Smooth muscle cell (in vitro differentiated cells): ENCODE measurements at regions not wholly inside any gene's neighbourhood (a gene's known extent, or its start where the extent isn't known, plus 50 kb on each side); places are given as distances from the start of the nearest gene placed in this dataset.

ENCODE experiments used
- DNase-seq: peaks from one replicate; lab custom pipeline; 2025; ENCODE audit not compliant: unreplicated experiment; lab: John Stamatoyannopoulos, UW
- H2AFZ ChIP-seq: fragments of 200-600 bp; sonication (generic); 2 replicates; pipeline ENCODE4 v1.6.0; 2016; ENCODE audit warnings: antibody characterized with exemption, low read depth, mild to moderate bottlenecking
- H3F3A ChIP-seq: fragments of 200-600 bp; sonication (generic); 2 replicates; pipeline ENCODE4 v1.6.0; 2017; ENCODE audit warnings: antibody characterized with exemption, low read depth
- H3K27ac ChIP-seq: fragments of 200-600 bp; sonication (generic); 2 replicates; pipeline ENCODE4 v1.5.1; 2016; ENCODE audit warnings: low read depth, mild to moderate bottlenecking
- H3K27me3 ChIP-seq: fragments of 200-600 bp; sonication (generic); 2 replicates; pipeline ENCODE4 v1.6.1; 2016; ENCODE audit warnings: low read depth, mild to moderate bottlenecking
- H3K36me3 ChIP-seq: fragments of 200-600 bp; sonication (generic); 2 replicates; pipeline ENCODE4 v1.5.1; 2016; ENCODE audit warnings: low read depth
- H3K4me1 ChIP-seq: fragments of 200-600 bp; sonication (generic); 2 replicates; pipeline ENCODE4 v1.5.1; 2016; ENCODE audit warnings: low read depth
- H3K4me2 ChIP-seq: fragments of 200-600 bp; sonication (generic); 2 replicates; pipeline ENCODE4 v1.6.0; 2016; ENCODE audit warnings: mild to moderate bottlenecking
- H3K4me3 ChIP-seq: fragments of 200-600 bp; sonication (generic); 2 replicates; pipeline ENCODE4 v1.5.1; 2016; ENCODE audit warnings: mild to moderate bottlenecking
- H3K79me2 ChIP-seq: fragments of 200-600 bp; sonication (generic); 2 replicates; pipeline ENCODE4 v1.6.0; 2016; ENCODE audit warnings: low read depth, mild to moderate bottlenecking
- H3K9ac ChIP-seq: fragments of 200-600 bp; sonication (generic); 2 replicates; pipeline ENCODE4 v1.6.0; 2016; ENCODE audit warnings: low read depth
- H3K9me3 ChIP-seq: fragments of 200-600 bp; sonication (generic); replicated peaks from 2 replicates; pipeline ENCODE4 v1.5.1; 2016; ENCODE audit warnings: low read depth
- H4K20me1 ChIP-seq: fragments of 200-600 bp; sonication (generic); 2 replicates; pipeline ENCODE4 v1.6.0; 2016; ENCODE audit warnings: low read depth
- CTCF ChIP-seq: fragments of 200-600 bp; sonication (generic); IDR thresholded peaks from 2 replicates; pipeline ENCODE4 v1.5.1; 2017; ENCODE audit warnings: borderline replicate concordance, mild to moderate bottlenecking, antibody characterized with exemption; ENCODE audit not compliant: insufficient read depth, poor library complexity, severe bottlenecking
- WGBS: methylation state at CpG from one replicate; pipeline ENCODE4 v1.1.7; 2016; ENCODE audit warnings: low lambda C conversion rate; 5-methylcytosine and 5-hydroxymethylcytosine counted together

DNA sequence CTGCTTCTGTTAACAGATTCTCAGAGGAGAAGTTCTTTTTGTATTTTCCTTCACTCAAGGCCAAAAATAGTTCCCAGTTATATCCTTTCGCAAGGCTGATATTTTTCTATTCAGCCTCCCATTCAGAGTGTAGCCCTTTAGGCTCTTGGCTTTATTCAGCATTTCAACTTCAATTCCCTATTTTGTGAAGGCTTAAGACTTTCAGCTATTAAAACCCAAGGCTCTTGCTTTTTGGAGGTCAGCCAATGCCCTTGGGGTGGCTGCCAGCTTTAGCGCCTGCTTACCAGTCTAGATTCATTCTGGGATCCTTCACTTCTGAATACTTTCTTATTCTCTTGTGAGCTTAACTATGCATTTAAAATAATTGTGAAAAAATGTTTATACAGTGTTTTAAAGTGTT, 57.3 kb upstream of the ADGRA3 start:
- no peak for DNase-seq
- Histone ChIP-seq H3F3A (no peaks in the 10 kb centered on the region), H3K27me3 (no peaks in the 10 kb centered on the region), H3K9me3 (no peaks in the 10 kb centered on the region), H3K27ac (no peak overlapping the region), H3K9ac (no peak overlapping the region), H3K4me3 (no peak overlapping the region), H3K4me2 (no peak overlapping the region), H2AFZ (no peak overlapping the region), H4K20me1 (no peaks in the 10 kb centered on the region), H3K79me2 (no peaks in the 10 kb centered on the region), H3K36me3 (no peaks in the 10 kb centered on the region), H3K4me1 (no peaks in the 10 kb centered on the region)
- TF ChIP-seq CTCF = no peak
- 60% methylated on average over 2 of the region's 2 CpGs for WGBS

DNA sequence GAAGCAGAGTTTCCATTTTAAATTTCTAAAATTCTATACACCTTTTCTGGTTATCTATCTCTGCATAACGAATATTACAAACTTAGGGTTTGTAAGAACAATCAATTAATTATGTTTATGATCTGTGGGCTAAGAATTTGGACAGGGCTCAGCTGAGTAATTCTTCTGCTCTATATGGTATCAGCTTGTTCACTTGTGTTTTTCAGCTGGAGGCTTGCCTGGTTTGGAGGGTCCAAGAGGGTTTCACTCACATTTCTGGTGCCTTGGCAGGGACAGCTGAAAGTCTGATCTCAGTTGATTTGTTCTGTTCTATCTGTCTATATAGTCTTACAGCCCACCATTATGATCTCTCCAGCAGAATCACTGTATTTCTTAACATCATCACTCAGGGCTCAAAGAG, 57.8 kb upstream of the ADGRA3 start:
- Histone ChIP-seq H3F3A (no peaks in the 10 kb centered on the region), H3K9me3 (no peaks in the 10 kb centered on the region), H3K36me3 (no peaks in the 10 kb centered on the region), H3K4me2 (no peak overlapping the region), H4K20me1 (no peaks in the 10 kb centered on the region), H3K27ac (no peak overlapping the region), H2AFZ (no peak overlapping the region), H3K4me1 (no peaks in the 10 kb centered on the region), H3K4me3 (no peak overlapping the region), H3K27me3 (no peaks in the 10 kb centered on the region), H3K79me2 (no peaks in the 10 kb centered on the region), H3K9ac (no peak overlapping the region)
- WGBS = 93% methylated on average over 1 of the region's 1 CpG
- DNase-seq = no peak
- no peak for TF ChIP-seq CTCF

- Histone ChIP-seq H3F3A (no peaks in the 10 kb centered on the region), H3K27me3 (no peaks in the 10 kb centered on the region), H3K4me3 (no peak overlapping the region), H3K9me3 (no peaks in the 10 kb centered on the region), H3K79me2 (no peaks in the 10 kb centered on the region), H4K20me1 (no peaks in the 10 kb centered on the region), H3K9ac (no peak overlapping the region), H2AFZ (no peak overlapping the region), H3K4me1 (no peaks in the 10 kb centered on the region), H3K36me3 (no peaks in the 10 kb centered on the region), H3K4me2 (no peak overlapping the region), H3K27ac (no peak overlapping the region)
- TF ChIP-seq CTCF = no peak
- no peak for DNase-seq
- WGBS = 83% methylated on average over 3 of the region's 3 CpGs
Measured at GRCh38 chr4:22574424-22574823, 58.6 kb upstream of the ADGRA3 start.

GRCh38 chr4:22574880-22575279, 59.0 kb upstream of the ADGRA3 start:
- H3K79me2 ChIP-seq = no peaks in the 10 kb centered on the region
- 52% methylated on average over 1 of the region's 1 CpG for WGBS
- TF ChIP-seq CTCF = no peak

More at GRCh38 chr4:22574880-22575279, 59.0 kb upstream of the ADGRA3 start:
- no peaks in the 10 kb centered on the region for H3K4me1 ChIP-seq
- H2AFZ ChIP-seq = no peak overlapping the region
- H3K9ac ChIP-seq = no peak overlapping the region
- no peak overlapping the region for H3K4me3 ChIP-seq
- no peaks in the 10 kb centered on the region for H3K9me3 ChIP-seq
- H3K27ac ChIP-seq = no peak overlapping the region
- no peaks in the 10 kb centered on the region for H3K36me3 ChIP-seq
- H4K20me1 ChIP-seq = no peaks in the 10 kb centered on the region
- no peaks in the 10 kb centered on the region for H3F3A ChIP-seq
- no peak overlapping the region for H3K4me2 ChIP-seq
- H3K27me3 ChIP-seq = no peaks in the 10 kb centered on the region
- DNase-seq = no peak
